ENCODE measurements at regions not wholly inside any gene's neighbourhood (a gene's known extent, or its start where the extent isn't known, plus 50 kb on each side); places are given as distances from the start of the nearest gene placed in this dataset.
A peak's percentile ranks its signal among the peaks of the same experiment; 100 is the strongest.

GRCh38 chr2:226656367-226656766, 143.3 kb downstream of the IRS1 start:
- Histone ChIP-seq H4K20me1 (no peaks in the 10 kb centered on the region), H3K4me2 (no peak overlapping the region), H3K4me1 (peaks cover 26% of the 10 kb centered on the region), H3K27ac (no peak overlapping the region), H3K9ac (no peak overlapping the region), H3K9me3 (no peaks in the 10 kb centered on the region; the same call in 1 of the 2 replicates), H3K36me3 (no peaks in the 10 kb centered on the region), H3K4me3 (no peak overlapping the region), H3K27me3 (no peaks in the 10 kb centered on the region)
- no peak for TF ChIP-seq Cebpa-rat (IDR thresholded peaks at IDR 0.05)

- Histone ChIP-seq H4K20me1 (no peaks in the 10 kb centered on the region), H3K27me3 (no peaks in the 10 kb centered on the region), H3K9me3 (no peaks in the 10 kb centered on the region; the same call in 1 of the 2 replicates), H3K36me3 (no peaks in the 10 kb centered on the region), H3K27ac (no peak overlapping the region), H3K4me3 (no peak overlapping the region), H3K4me2 (no peak overlapping the region), H3K4me1 (peaks cover 31% of the 10 kb centered on the region), H3K9ac (no peak overlapping the region)
- TF ChIP-seq Cebpa-rat (IDR thresholded peaks at IDR 0.05), result no peak
These were observed 143.7 kb downstream of the IRS1 start for GRCh38 chr2:226655871-226656270.

GRCh38 chr2:226652983-226653765, 146.4 kb downstream of the IRS1 start:
- Histone ChIP-seq H3K36me3 (no peaks in the 10 kb centered on the region), H3K9me3 (peaks cover 12% of the 10 kb centered on the region), H3K4me1 (peaks cover 40% of the 10 kb centered on the region), H4K20me1 (no peaks in the 10 kb centered on the region), H3K27ac (no peak overlapping the region), H3K4me2 (peak overlapping the region; percentile 31; the same call in 1 of the 2 replicates), H3K9ac (no peak overlapping the region), H3K27me3 (no peaks in the 10 kb centered on the region), H3K4me3 (no peak overlapping the region)
- no peak for TF ChIP-seq Cebpa-rat (IDR thresholded peaks at IDR 0.05)

- no peaks in the 10 kb centered on the region for H3K27me3 ChIP-seq
- no peak overlapping the region for H3K9ac ChIP-seq
- peak overlapping the region; percentile 31 for H3K4me2 ChIP-seq
- H3K9me3 ChIP-seq, result peaks cover 19% of the 10 kb centered on the region
- peaks cover 40% of the 10 kb centered on the region for H3K4me1 ChIP-seq
- TF ChIP-seq Cebpa-rat (IDR thresholded peaks at IDR 0.05), result no peak
- H3K36me3 ChIP-seq, result no peaks in the 10 kb centered on the region
- no peak overlapping the region for H3K4me3 ChIP-seq
- no peaks in the 10 kb centered on the region for H4K20me1 ChIP-seq
- no peak overlapping the region for H3K27ac ChIP-seq
These were observed 147.3 kb downstream of the IRS1 start for GRCh38 chr2:226652369-226652768.

- Histone ChIP-seq H3K4me2 (peak overlapping the region; percentile 75), H3K4me3 (peak overlapping the region; percentile 6; the same call in 1 of the 2 replicates), H3K27me3 (no peaks in the 10 kb centered on the region), H3K9ac (peak overlapping the region; percentile 26; the same call in 1 of the 2 replicates), H4K20me1 (no peaks in the 10 kb centered on the region), H3K27ac (peak overlapping the region; percentile 72), H3K4me1 (peaks cover 40% of the 10 kb centered on the region), H3K36me3 (no peaks in the 10 kb centered on the region), H3K9me3 (peaks cover 25% of the 10 kb centered on the region)
- no peak for TF ChIP-seq Cebpa-rat (IDR thresholded peaks at IDR 0.05)
These were observed 149.6 kb downstream of the IRS1 start for GRCh38 chr2:226649871-226650660.

- TF ChIP-seq Cebpa-rat (IDR thresholded peaks at IDR 0.05), result no peak
- Histone ChIP-seq H3K27ac (peak overlapping the region; percentile 72), H3K4me3 (peak overlapping the region; percentile 6; the same call in 1 of the 2 replicates), H4K20me1 (no peaks in the 10 kb centered on the region), H3K36me3 (no peaks in the 10 kb centered on the region), H3K9me3 (peaks cover 25% of the 10 kb centered on the region), H3K4me2 (peak overlapping the region; percentile 75), H3K9ac (no peak overlapping the region), H3K27me3 (no peaks in the 10 kb centered on the region; the same call in 1 of the 2 replicates), H3K4me1 (peaks cover 40% of the 10 kb centered on the region)
These were observed 150.4 kb downstream of the IRS1 start for GRCh38 chr2:226649201-226649600.

GRCh38 chr2:226647621-226648518, 151.8 kb downstream of the IRS1 start:
- Histone ChIP-seq H3K4me2 (no peak overlapping the region), H3K4me3 (no peak overlapping the region), H3K36me3 (no peaks in the 10 kb centered on the region), H3K27me3 (no peaks in the 10 kb centered on the region; the same call in 1 of the 2 replicates), H3K27ac (no peak overlapping the region), H3K9ac (no peak overlapping the region), H3K4me1 (peaks cover 40% of the 10 kb centered on the region), H4K20me1 (no peaks in the 10 kb centered on the region), H3K9me3 (peaks cover 25% of the 10 kb centered on the region)
- TF ChIP-seq Cebpa-rat (IDR thresholded peaks at IDR 0.05), result no peak

- TF ChIP-seq Cebpa-rat (IDR thresholded peaks at IDR 0.05), result no peak
- no peaks in the 10 kb centered on the region for H3K36me3 ChIP-seq
- H3K27ac ChIP-seq, result no peak overlapping the region
- no peaks in the 10 kb centered on the region for H4K20me1 ChIP-seq
- no peak overlapping the region for H3K9ac ChIP-seq
- H3K27me3 ChIP-seq, result no peaks in the 10 kb centered on the region; the same call in 1 of the 2 replicates
- H3K4me2 ChIP-seq, result no peak overlapping the region
- H3K4me1 ChIP-seq, result peaks cover 6% of the 10 kb centered on the region
- no peak overlapping the region for H3K4me3 ChIP-seq
- peaks cover 40% of the 10 kb centered on the region for H3K9me3 ChIP-seq
These were observed 155.2 kb downstream of the IRS1 start for GRCh38 chr2:226644399-226644865.

- no peak overlapping the region for H3K27ac ChIP-seq
- no peaks in the 10 kb centered on the region for H3K36me3 ChIP-seq
- H3K9me3 ChIP-seq, result peaks cover 35% of the 10 kb centered on the region
- no peak overlapping the region for H3K9ac ChIP-seq
- H3K27me3 ChIP-seq, result no peaks in the 10 kb centered on the region; the same call in 1 of the 2 replicates
- H3K4me1 ChIP-seq, result peaks cover under 1% of the 10 kb centered on the region; the same call in 1 of the 2 replicates
- no peak overlapping the region for H3K4me3 ChIP-seq
- TF ChIP-seq Cebpa-rat (IDR thresholded peaks at IDR 0.05), result no peak
- no peak overlapping the region for H3K4me2 ChIP-seq
- H4K20me1 ChIP-seq, result no peaks in the 10 kb centered on the region
These were observed 155.7 kb downstream of the IRS1 start for GRCh38 chr2:226643946-226644282.
